ENCODE measurements at regions not wholly inside any gene's neighbourhood (a gene's known extent, or its start where the extent isn't known, plus 50 kb on each side); places are given as distances from the start of the nearest gene placed in this dataset.

DNA sequence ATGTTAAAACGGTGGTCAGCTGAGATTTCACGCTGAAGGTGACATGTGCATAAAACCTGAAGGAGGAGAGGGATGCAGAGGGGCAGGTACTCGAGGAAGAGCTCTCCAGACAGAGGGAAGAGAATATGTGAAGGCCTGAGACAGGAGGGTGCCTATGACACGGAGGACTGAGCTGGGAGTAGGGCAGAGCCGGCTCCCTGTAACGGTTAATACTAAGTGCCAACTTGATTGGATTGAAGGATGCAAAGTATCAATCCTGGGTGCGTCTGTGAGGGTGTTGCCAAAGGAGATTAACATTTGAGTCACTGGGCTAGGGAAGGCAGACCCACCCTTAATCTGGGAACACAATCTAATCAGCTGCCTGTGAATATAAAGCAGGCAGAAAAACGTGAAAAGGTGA lies 136.2 kb upstream of the SYT6 start:
- DNase-seq: no peak
- no peak overlapping the region for H3K4me3 ChIP-seq
- H3K27me3 ChIP-seq: peaks cover 0 to 4% (median 0%) of the 10 kb centered on the region in 4 donors
- no peaks in the 10 kb centered on the region for H3K9me3 ChIP-seq
- intact Hi-C loops (cut with DNase I): no loop called here
- TF ChIP-seq CTCF (IDR thresholded peaks at IDR 0.05) (no peak), POLR2A (IDR thresholded peaks at IDR 0.05) (no peak)
- no peak overlapping the region for H3K27ac ChIP-seq
- H3K4me1 ChIP-seq: no peaks in the 10 kb centered on the region
- H3K36me3 ChIP-seq: no peaks in the 10 kb centered on the region
- 57 to 60% methylated on average over 8 of the region's 8 CpGs for WGBS, 2 donors

GRCh38 chr1:114289306-114289705 lies 135.6 kb upstream of the SYT6 start:
- intact Hi-C loops (cut with DNase I): no loop called here
- Histone ChIP-seq H3K9me3 (no peaks in the 10 kb centered on the region), H3K36me3 (no peaks in the 10 kb centered on the region), H3K4me3 (no peak overlapping the region), H3K4me1 (no peaks in the 10 kb centered on the region), H3K27me3 (peaks cover 0 to 4% (median 0%) of the 10 kb centered on the region in 4 donors), H3K27ac (no peak overlapping the region)
- TF ChIP-seq POLR2A (IDR thresholded peaks at IDR 0.05): no peak
- no peak for TF ChIP-seq CTCF (IDR thresholded peaks at IDR 0.05)
- WGBS, 2 donors: 75 to 81% methylated on average over 9 of the region's 9 CpGs
- DNase-seq: no peak

GRCh38 chr1:114286960-114287359 lies 133.3 kb upstream of the SYT6 start:
- Histone ChIP-seq H3K27ac (no peak overlapping the region), H3K27me3 (no peaks in the 10 kb centered on the region), H3K36me3 (no peaks in the 10 kb centered on the region), H3K9me3 (no peaks in the 10 kb centered on the region), H3K4me3 (no peak overlapping the region), H3K4me1 (no peaks in the 10 kb centered on the region)
- 76 to 82% methylated on average over 3 of the region's 3 CpGs for WGBS, 2 donors
- TF ChIP-seq CTCF (IDR thresholded peaks at IDR 0.05) (no peak), POLR2A (IDR thresholded peaks at IDR 0.05) (no peak)
- DNase-seq: no peak
- intact Hi-C loops (cut with DNase I): no loop called here

GRCh38 chr1:114286179-114286578 lies 132.5 kb upstream of the SYT6 start:
- Histone ChIP-seq H3K9me3 (no peaks in the 10 kb centered on the region), H3K27ac (no peak overlapping the region), H3K36me3 (no peaks in the 10 kb centered on the region), H3K27me3 (no peaks in the 10 kb centered on the region), H3K4me3 (no peak overlapping the region), H3K4me1 (no peaks in the 10 kb centered on the region)
- no peak for DNase-seq
- TF ChIP-seq CTCF (IDR thresholded peaks at IDR 0.05) (no peak), POLR2A (IDR thresholded peaks at IDR 0.05) (no peak)
- intact Hi-C loops (cut with DNase I): no loop called here
- WGBS, 2 donors: 58 to 81% methylated on average over 1 of the region's 1 CpG

GRCh38 chr1:114282751-114283403 lies 129.2 kb upstream of the SYT6 start:
- no peaks in the 10 kb centered on the region for H3K27me3 ChIP-seq
- H3K27ac ChIP-seq: no peak overlapping the region
- H3K9me3 ChIP-seq: no peaks in the 10 kb centered on the region
- H3K36me3 ChIP-seq: no peaks in the 10 kb centered on the region
- H3K4me1 ChIP-seq: no peaks in the 10 kb centered on the region
- peak; percentile 29 for DNase-seq
- 36% methylated on average over 7 of the region's 7 CpGs for WGBS, 2 donors
- intact Hi-C loops (cut with DNase I): no loop called here
- no peak for TF ChIP-seq POLR2A (IDR thresholded peaks at IDR 0.05)
- TF ChIP-seq CTCF (IDR thresholded peaks at IDR 0.05): peak; percentile 58 to 85 (median 79)
- no peak overlapping the region for H3K4me3 ChIP-seq

Data from esophagus squamous epithelium (tissue), 5 donors.